HUDEP-2 (cell line): ENCODE measurements at regions not wholly inside any gene's neighbourhood (a gene's known extent, or its start where the extent isn't known, plus 50 kb on each side); places are given as distances from the start of the nearest gene placed in this dataset.

Experiments
- DNase-seq, 76 experiments: peaks; one replicate each; lab custom pipeline; 2025; ENCODE audit not compliant: unreplicated experiment in 76 of 76; lab: John Stamatoyannopoulos, UW

DNA sequence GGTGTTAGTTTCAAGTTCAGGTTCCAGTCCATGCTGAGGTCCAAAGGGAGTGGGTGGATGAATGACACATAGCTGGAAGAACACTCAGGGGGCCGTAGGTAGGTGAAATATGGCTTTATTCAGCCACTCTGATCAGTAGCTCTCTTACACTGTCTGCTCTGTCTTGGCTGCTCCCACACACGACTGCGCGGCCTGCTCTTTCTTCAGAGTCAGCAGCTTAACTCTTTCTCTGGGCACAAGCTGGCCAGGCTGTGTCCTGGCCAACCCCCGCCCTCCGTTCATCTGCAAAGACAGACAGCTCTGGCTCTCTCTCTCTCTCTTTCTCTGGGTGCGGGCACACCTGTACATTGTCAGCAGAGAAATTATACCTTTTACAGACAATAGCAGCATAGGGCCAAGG, 317.4 kb upstream of the SORCS1 start:
- no peak for DNase-seq

DNA sequence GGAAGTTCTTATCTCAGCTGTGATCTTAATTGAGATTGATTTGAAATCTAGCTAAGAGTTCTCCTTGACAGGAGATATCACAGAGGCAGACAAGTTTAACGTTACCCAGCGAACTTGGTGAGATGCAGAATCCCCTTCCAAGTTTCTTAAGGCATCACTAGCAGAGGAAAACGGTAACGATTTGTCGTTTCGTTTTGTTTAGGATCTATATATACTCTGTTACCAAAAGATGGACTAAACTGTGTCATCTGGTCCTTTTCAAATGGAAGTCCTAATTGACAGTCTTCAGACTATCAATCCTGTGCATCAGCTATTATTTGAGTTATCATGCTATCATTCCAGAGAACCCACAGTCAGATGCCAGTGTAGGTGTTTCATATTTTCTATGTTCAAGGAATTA, 316.7 kb upstream of the SORCS1 start:
- no peak for DNase-seq

DNA sequence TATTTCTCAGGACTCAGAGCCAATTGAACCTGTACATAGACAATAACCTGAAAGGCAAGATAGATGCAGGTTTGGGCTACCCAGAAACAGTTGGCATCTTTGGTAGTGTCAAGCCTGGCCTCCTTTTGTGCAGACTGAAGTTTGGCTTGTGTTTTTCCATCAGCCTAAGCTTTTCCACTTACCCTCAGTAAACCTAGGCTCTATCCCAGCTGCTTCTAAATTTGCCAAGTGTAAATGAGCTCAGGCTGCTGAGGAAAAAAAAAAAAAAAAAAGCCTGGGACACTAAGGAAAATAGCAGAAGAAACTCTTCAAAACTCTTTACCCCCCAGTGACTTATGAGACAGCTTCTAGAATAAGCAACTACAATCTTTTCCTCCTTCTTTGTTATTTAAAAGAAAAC, 316.3 kb upstream of the SORCS1 start:
- DNase-seq = no peak

DNA sequence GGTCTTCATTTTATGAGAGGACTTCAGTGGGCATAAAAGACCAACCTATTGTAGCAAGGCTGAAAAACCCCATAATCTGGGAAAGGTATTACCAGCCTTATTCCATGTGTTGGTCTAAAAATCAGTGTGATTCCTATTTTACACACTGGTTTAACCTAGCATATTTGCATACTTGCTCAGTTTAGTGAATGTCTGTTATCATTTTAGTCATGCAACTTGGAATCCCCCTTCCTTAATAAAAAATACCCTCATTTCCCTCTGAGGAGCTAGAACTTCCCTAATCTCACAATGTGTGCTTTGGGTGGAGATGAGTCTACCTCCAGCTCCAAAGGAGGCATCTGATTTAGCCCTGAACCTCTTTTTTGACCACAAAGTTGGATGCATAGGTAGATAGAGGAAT, 312.8 kb upstream of the SORCS1 start:
- no peak for DNase-seq

DNA sequence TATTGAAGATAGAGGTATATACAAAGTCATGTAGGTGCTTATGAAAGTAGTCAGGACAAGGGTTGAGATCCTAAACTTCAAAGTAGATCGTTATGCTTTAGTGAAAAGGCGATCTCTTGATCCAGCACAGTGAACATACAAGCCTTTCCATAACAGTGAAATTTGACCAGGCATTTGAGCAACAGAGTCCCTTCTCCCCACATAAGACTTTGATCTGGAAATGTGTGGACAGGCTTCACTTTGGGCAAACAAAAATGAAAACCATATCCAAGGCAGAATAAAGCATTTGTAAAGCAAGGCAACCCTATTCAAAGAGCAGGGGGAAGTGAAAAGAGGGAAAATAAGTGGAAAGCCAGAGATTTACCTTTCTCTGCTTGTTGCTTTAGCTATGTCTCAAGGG, 311.9 kb upstream of the SORCS1 start:
- DNase-seq = no peak

DNA sequence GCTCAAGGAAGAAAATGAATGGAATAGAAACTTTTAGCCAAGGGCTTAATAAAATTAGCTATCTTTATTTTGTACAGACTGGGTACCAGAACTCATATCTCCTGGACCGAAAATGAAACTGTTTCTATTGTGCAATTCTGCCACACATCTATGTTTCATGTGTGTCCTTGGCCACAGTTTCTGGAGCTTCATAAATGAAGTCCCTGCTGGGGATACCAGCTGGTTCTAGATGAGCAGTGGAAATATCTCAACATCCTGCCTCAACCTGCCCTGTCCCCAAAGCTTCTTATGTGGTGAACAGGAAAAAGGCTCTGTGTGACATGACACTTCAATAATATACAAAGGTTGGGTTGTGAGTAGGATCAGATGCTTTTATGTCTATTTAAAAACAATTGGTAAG, 310.1 kb upstream of the SORCS1 start:
- DNase-seq = no peak

DNA sequence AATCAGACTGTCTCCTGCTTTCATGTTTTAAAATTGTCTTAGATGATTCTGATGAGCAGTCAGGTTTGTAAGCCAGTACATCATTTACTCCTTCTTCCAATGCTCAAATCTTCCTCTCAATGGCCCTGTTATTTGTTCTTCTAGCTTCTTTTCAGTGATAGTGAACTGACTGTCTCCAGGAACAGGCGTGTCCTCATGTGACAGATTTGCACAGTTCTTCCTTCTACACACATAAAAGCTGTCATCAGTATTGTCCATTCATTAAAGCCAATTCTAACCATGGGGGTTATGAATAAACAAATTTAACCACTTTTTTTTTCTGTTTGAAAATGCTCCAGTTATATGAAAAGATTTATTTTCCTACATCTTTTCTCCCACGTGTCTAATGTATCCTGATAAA, 308.7 kb upstream of the SORCS1 start:
- no peak for DNase-seq

DNA sequence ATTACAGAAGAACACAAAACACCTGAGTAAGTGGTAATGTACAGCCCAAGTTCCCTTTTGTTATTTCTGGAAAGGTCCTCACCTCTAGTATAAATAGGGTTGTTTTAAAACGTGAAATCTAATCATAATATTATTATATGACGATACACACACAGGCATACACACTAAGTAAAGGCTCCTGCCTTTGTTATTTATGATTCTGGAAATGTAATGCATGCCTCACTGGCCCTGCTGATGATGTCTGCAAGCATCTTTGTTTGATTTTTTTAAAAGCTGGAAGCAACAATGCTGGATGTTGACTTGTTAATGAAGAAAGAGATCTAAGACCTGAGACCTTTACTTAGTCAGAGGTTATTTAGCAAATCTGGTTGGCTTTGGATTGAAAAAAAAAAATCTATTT, 307.4 kb upstream of the SORCS1 start:
- no peak for DNase-seq

DNA sequence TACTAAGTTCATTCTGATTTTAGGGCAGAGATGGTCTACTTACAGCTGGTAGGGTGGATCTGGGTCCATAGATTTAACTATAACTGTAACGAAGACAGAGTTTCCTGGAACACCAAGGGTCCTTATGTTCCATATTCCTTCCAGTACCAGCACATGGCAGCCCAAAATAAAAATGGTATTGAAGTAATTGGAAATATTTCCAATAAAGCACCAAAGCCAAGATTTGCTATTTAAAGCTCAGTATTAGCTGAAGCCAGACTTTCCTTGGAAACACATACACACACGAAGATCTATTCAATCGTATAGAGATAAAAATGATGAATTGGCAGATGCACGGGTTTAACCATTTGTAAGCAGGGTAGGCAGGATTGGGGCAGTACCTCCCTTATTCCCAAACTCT, 289.1 kb upstream of the SORCS1 start:
- DNase-seq = no peak

DNA sequence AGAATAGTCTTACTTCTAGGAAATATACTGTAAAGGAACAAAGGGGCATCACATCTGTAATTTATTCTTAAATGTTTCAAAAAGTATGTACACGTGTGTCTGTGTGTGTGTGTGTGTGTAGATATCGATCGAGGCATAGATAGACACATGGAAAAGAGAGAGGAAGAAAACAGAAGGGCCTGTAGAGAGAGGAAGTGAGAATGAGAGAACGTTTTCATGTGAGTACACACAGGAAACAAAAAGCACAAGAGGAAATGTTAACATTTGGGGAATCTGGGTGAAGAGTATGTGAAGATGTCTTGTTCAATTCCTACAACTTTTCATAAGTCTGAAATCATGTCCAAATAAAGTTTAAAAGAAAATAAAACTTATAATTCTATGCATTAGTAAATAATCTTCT, 286.5 kb upstream of the SORCS1 start:
- DNase-seq = no peak

DNA sequence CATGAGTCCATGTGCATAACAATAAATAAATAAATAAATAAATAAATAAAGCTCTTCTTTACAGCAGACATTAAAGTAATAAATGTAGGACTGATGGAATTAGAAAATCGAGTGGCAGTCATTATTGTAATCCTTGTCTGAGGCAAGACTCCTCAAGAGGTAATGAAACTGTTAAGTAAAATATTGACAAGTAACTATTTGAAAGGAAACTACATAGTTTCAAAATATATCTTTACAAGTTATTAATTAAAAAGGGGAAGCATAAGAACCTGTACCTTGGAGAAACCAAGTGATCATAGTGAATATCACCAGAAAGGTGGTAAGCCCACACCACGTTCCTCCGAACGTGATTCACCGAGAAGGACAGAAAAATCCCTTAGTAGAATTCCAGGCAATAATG, 285.6 kb upstream of the SORCS1 start:
- no peak for DNase-seq

DNA sequence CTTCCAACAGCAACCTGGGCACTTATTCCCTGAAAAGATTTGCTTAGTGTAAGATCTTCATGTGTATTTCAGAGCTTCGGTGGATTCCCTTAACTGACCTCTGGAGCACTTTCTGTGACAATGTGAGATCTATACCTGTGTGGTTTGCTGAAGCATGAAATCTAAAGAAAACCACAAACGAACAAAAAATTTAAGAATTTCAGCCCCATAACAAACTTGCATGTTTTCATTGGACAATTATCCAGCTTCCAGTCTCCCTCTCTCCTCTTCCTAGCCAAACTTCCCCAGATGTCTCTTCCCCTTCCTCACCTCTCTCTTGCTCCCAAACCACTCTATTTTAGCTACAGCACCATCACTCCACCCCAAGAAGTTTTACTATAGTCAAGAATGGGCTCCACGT, 279.9 kb upstream of the SORCS1 start:
- DNase-seq = no peak

DNA sequence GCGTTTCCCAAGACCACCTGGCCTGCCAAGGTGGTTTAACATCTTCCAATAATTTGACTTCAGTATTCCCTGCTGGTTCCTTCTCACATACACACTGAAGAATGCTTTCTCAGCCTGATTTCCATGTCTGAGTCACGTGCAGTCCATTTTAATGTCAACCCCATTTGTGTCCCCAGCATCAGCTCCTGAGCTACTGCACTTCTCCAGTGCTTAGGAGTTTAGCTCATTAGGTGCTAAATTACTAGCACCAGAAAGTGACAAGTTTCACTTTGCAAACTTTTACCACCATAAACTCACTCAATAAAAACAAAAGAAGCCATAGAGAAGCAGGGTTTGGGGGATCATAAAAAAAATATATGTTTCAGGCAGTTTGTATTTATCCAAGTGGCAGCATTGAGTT, 279.3 kb upstream of the SORCS1 start:
- no peak for DNase-seq

DNA sequence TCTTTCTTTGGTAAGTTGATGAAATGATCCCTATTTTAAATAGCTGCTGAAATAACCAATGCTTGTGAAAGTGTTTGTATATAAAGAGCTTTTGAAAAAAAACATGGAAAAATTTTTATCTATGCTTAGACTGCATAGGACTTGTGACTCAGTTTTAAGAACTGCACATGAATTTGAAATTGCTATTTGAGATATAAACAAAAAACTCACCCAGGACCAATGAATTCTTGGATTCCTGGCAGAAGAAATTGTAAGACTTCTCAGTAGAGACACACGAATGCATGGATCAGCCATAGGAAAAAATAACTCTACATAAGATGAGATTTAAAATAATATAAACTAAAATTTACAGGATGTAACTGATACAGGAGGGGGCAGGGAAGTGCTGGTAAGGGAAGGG, 278.8 kb upstream of the SORCS1 start:
- no peak for DNase-seq

DNA sequence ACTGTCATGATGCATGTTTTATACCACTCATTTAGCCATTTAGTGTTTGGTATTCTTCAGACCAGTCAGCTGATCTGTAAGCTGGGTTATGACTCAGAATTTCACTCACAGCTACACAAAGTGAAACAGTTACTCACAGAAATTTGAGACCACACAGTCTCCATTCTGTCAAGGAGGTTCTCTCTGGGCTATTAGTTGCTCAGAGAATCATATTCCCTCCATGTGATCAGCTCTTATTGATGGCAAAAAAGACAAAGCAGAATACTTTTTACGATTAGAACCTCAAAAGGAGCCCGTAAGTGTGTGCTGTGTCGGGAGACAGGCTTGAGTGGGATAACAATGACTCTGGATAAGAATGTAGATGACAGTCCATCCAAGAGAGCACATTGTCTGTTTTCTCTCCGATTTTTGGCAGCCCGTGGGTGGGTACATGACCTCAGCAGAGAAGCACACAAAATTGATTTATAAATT, 277.6 kb upstream of the SORCS1 start:
- no peak for DNase-seq

DNA sequence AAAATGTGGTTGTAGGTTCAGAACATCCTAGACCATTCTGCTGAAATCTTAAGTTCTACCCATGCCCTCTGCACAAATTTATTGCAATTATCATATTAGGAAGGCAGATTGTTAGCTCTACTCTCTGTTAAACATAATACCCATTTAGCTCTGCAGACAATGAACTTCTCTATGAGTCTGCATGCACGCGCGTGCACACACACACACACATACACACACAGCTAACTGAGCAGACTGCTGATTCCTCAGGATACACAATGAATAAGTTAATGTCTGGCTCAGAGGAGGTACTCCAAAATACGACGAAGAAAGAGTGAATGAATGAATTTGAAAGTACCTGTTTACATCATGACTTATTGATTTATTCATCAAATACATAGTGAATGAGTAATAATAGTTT, 276.2 kb upstream of the SORCS1 start:
- DNase-seq = no peak

DNA sequence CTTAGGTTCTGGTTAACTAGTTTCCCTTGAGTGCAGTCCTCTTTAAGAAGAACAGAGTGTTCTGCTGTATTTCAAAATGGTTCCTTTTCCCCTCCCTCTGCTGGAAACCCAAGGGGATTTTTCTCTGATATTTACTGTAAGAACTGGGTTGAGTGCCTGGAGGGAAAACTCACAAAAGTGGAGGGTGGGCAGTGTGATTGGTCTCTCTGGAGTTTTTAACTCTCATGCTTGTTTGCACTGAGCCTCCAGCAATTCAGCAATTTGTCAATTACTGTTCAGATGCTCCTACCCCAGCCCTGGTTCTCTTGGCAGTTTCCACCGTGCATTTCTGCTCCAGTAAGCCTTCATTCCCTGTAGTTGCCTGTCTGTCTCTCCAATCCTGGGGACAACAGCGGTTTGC, 273.4 kb upstream of the SORCS1 start:
- DNase-seq = no peak

DNA sequence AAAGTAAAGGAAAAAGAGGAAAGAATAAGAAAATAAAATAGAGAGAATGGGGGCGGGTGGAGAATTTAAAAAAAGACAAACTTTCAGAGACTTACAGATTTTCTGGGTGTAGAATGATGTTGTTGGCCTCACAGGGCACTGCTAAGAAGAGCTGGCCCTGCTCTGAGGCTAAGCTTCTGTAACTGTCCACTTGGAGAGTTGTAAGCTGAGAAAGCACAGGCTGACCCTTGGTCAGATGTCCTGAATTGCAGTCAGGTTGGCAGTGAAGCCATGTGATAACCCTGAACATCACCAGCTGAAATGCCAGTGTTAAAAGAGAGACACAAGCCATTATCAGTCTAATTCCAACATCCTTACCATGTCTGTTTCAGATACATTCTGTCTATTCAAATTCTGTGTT, 272.1 kb upstream of the SORCS1 start:
- no peak for DNase-seq

DNA sequence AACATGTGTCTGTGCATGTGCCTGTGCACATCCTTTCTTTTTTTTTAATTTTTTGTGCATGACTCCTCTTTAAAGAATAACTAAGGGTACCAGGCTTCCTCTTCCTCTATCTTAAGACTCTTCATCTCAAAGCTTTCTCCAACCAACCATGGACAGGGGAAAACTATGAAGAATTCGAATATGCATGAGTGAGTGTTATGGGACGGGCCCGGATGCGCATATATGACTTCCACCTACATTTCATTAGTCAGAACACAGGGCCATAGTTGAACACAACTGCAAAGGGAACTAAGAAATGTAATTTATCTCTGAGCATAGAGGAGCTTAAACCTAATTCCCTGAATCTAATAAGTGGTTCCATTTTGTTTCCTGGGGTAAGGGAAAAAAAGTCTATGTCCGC, 270.3 kb upstream of the SORCS1 start:
- no peak for DNase-seq

DNA sequence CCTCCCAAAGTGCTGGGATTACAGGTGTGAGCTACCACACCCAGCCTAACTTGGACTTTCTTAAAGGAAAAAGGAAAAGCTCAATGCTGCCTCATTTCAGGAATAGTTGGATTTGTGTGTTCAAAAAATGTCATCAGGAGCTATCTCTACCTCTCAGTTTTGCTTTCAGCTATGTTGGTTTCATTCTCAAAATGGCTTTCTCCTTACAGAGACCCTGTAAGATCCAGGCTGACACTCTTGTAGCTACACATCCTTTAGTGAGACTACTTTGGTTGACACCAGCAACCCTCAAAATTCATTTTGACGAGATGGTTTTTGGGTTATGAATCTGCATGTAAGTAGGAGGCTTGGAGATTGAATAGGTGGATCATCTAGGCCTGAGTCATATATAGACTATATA, 269.7 kb upstream of the SORCS1 start:
- DNase-seq = no peak

DNA sequence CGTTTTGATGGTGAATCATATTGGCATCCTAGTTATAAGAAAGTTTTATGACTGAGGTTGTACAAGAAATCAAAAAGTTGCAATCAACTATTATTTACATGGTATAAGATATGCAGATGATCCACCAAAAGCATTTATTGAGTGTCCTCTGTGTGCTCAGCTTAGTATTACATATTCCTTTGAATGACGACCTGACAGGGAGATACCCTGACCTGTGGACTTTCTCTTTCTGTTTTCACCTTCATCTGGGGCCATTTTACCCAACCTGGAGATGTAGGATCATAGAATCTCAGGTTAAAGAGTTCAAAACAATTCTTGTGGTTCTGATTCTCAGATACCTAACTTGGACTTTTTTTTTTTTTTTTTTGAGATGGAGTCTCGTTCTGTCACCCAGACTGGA, 269.1 kb upstream of the SORCS1 start:
- DNase-seq = no peak

DNA sequence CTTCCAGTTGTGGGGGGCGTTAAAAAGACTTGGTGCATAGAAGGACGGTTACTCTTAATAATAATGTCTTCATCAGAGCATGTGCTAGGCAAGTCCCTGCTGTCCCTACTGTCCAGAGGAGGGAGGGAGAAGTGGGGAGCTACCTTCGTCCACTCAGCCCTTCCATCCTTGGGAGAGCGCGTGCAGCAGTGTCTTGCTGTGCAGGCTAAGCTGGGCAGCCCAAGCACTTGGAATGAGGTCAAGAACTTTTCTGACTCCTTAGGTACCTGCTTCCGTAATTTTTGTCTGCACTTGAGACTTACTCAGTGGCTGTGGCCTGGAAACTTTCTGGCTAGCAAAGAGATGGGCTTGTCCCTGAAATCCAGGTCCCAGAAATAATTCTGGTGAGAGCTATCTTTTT, 265.9 kb upstream of the SORCS1 start:
- no peak for DNase-seq

DNA sequence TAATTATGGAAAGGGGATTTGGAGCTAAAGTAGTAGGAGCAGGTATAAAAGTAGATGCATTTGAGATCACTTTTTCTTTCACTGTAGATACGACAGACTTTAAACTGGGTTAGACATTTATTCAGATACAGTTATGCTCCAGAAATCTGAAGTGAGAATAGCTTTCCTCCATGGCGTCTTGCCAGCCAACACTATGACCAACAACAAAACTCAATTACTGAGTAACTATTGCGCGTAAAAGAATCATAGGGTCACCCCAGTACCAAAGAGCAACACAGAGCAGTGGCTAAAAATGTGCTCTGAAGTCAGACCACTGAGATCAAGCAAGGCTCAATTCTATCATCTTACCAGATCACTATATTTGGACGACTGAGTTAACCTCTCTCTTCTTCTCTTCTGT, 262.5 kb upstream of the SORCS1 start:
- no peak for DNase-seq
